SKM-1 treated with dmso at 0.1 percent for 144 hours (cell line): ENCODE measurements at regions not wholly inside any gene's neighbourhood (a gene's known extent, or its start where the extent isn't known, plus 50 kb on each side); places are given as distances from the start of the nearest gene placed in this dataset.
"Not testable (repeated sequence)": the region's sequence is repeated elsewhere in the genome, so short reads cannot be mapped to it uniquely, and the experiment has no call there.

Source experiments
- DNase-seq: peaks from one replicate; lab custom pipeline; 2025; ENCODE audit not compliant: unreplicated experiment; lab: John Stamatoyannopoulos, UW

- peak; percentile 89 for DNase-seq
Measured at GRCh38 chr15:49706805-49707204, 86.0 kb downstream of the DTWD1 start.

DNA sequence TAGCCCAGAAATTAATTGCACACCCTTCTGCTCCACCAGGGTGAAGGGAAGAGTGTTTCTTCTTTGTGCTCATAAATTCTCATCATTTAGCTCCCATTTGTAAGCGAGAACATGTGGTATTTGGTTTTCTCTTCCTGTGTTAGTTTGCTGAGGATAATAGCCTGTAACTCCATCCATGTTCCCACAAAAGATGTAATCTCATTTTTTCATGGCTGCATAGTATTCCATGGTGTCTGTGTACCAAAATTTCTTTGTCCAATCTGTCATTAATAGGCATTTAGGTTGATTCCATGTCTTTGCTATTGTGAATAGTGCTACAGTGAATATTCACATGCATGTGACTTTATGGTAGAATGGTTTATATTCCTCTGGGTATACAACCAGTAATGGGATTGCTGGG is 86.8 kb downstream of the DTWD1 start:
- no peak for DNase-seq

DNA sequence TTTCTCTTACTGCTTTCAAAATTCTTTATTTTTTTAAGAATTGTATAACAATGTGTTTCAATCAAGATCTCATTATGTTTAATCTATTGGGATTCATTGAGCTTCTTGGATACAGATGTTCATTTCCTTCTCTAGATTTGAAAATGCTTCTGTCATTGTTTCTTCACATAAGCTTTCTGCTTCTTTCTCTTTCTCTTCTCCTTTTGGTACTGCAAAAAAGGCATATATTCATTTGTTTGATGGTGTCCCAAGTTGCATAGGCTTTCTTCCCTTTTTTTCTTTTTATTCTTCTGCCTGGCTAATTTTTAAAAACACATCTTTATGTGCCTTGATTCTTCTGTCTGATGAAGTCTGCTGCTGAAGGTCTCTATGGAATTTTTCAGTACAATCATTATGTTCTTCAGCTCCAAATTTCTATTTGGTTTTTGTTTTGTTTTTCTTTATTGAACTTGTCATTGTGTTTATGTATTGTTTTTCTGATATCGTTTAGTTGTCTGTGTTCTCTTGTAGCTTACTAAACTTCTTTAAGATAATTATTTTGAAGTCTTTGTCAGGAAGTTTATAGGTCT is 88.9 kb downstream of the DTWD1 start:
- no peak for DNase-seq

GRCh38 chr15:49712162-49712561 is 91.3 kb downstream of the DTWD1 start:
- no peak for DNase-seq

DNA sequence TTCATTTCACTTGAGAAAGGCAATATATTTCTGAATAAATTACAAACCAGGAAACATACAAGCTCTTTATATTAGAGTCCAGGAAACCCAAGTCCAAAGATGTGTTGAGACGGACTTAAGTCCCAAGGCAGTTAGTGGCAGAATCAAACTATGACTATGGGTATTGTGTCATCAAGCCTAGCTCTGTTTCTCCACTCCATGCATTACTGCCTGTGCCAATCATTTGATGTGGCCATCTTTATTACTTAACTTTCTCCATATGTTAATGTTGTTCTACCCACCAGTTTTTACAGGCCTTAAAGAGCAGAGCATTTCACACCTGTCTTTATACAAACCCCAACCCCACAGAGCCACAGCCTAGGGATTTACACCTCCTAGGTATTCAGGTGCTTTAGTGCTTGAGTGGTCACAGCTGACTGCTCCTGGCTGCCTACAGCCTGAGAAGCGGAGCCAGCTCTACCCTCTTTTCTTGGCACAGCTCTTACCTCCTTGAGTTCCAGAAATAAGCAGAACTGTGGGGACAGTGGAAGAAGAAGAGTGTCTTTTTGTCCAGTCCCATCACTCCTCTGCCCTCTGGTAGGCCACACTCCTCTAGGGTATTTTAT is 92.1 kb downstream of the DTWD1 start:
- no peak for DNase-seq

DNA sequence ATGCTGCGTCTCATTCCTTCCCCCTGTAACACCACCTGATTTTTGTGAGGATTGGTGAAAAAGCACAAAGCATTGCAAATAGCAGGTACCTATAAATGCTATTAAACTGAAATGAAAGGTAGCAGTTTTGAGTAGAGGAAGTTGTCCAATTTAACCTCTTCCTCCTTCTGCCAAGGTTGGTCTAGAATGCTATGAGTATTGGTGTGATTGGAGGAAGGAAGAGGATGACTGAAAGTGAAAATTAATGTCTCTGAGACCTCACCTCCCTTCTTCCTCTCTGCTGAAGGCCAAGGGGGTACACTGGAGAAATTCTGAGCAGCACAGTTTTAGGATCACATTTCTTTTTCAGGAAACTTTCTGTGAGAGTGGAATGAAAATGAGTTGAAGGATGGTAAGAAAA is 94.4 kb downstream of the DTWD1 start:
- peak; percentile 42 for DNase-seq

GRCh38 chr15:49715701-49716100 is 94.9 kb downstream of the DTWD1 start:
- no peak for DNase-seq

DNA sequence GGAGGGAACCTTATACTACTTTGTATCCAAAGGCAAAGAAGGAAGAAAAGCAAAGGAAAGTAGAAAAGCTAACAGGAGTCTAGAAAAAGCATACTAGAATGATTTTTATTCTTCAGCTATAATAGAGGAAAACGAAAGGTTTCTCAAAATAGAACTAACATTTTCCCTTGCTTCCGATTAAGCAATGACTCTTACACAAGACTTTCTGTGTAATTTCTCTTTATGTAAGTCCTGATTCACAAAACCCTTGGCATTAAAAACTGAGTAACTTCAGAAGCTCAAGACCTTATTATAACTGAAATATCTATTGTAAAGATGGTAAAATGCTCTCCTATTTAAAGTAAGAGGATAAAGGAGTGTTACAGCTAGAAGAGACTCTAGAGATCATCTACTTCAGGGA is 97.4 kb downstream of the DTWD1 start:
- DNase-seq, result peak; percentile 73

GRCh38 chr15:49718846-49719245 is 98.0 kb downstream of the DTWD1 start:
- no peak for DNase-seq

GRCh38 chr15:49720261-49720660 is 99.4 kb downstream of the DTWD1 start:
- no peak for DNase-seq

DNA sequence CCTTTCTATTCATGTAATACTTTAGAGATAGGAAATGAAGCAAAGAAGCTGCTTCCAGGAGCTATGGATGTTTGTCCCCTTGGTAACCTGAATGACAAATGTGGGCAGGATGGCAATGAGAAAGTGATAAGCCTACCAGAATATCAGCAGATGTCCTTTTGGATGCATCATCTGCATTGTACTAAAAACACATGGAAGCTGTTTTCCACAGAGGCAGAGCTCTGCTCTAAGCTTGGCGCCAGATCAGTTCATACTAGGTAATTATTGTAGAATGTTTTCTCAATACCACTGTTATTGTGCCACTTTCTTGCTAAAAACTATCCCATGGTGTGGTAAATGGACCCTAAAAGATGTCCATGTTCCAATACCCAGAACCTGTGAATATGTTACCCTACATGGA is 100.2 kb downstream of the DTWD1 start:
- no peak for DNase-seq

DNA sequence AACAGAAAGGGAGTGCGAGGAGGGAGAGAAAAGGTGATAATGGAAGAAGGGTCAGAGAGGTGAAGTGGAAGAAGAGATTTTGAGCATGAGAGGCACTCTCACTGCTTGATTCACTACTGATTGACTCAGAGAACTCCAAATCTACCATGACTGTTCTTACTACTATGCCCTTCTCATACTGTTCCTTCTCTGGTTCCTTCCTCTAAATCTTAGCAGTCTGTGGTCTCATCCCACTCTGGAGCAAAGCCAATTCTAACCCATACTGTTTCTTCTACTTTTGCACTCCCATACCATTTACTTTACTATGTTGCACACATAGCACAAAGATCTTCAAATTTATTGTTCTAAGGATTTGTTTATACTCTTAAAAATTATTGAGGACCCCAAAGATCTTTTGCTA is 100.8 kb downstream of the DTWD1 start:
- DNase-seq, result peak; percentile 37

- no peak for DNase-seq
Measured at GRCh38 chr15:49723981-49724380, 103.1 kb downstream of the DTWD1 start.

GRCh38 chr15:49731187-49732099 is 110.6 kb downstream of the DTWD1 start:
- DNase-seq, result no peak

GRCh38 chr15:49732109-49732508 is 111.3 kb downstream of the DTWD1 start:
- not testable (repeated sequence) for DNase-seq

GRCh38 chr15:49734089-49734488 is 113.2 kb downstream of the DTWD1 start:
- DNase-seq, result not testable (repeated sequence)

DNA sequence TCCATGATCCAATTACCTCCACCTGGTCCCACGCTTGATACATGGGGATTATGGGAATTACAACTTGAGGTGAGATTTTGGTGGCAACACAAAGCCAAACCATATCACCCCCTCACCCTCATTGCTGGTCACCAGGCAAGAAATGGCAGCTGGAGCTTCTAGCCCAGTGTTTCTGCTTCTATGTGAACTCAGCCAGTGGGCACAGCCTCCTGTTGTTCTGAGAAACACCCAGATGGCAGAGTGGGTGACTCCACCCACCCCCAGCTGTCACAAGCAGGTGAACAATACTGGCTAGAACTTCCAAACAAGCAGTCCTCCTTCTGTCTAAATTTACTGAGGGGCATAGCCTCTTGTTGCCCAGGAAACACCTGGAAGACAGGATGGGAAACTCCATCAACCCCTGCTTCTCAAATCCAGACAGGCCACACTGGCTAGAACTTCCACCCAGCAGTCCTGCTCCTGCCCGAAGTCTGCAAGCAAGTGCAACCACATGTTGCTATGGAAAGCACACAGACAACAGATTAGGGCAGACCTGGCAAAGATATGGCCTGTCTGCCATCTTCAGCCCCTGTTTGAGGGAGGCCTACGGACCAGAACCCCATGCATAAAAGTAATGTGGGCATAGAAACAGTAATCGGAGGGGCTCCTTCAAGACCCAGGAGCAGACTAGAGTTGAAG is 114.1 kb downstream of the DTWD1 start:
- DNase-seq, result no peak

DNA sequence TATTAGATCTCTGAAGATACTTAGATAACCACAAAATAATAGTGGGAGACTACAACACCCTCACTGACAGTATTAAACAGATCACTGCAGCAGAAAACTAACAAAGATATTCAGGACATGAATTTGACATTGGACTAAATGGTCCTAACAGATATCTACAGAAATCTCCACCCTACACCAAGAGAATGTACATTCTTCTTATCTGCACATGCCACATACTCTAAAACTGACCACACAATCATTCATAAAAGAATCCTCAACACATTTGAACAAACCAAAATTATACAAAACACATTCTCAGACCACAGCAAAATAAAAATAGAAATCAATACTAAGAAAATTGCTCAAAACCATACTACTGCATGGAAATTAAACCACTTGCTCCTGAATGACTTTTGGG is 116.3 kb downstream of the DTWD1 start:
- DNase-seq, result no peak

GRCh38 chr15:49741712-49742111 is 120.9 kb downstream of the DTWD1 start:
- DNase-seq, result no peak

DNA sequence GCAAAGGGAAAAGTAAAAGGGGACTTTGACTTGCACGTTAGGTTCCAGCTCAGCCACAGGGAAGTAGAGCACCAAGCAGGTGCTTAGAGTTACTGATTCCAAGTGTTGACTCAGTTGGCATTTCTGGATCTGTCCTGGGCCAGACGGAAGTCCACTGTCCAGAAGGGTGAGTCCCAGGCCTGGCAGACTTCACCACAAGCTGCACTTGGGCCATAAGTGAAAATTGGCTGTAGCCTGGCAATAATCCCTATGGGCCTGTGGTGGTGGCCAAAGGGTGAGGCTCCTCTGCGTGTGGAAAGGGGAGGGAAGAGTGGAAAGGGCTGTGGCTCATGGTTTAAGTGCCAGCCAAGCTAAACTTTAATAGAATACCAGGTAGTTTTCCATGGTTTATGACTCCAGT is 121.5 kb downstream of the DTWD1 start:
- DNase-seq, result no peak

GRCh38 chr15:49747340-49747739 is 126.5 kb downstream of the DTWD1 start:
- DNase-seq, result no peak

DNA sequence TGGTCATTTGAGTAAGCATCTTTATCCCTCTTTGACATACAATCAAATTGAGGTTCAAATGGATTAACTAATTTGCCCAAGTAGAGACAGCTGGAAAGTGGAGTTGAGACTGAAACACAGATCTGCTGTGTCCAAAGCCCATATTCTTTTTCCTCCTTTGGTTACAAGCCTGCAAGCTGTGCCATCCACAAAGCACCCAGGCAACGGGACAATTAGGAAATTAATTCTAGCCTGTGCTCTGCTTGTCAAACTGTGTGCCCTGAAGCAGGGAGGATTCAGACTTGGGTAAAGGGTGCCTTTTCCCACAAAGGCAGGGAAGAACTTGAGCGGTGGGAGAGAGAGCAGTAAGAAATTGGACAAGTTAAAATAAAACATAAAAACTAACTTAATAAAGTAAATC is 127.9 kb downstream of the DTWD1 start:
- DNase-seq, result no peak
